Activated CD4-positive, alpha-beta T cell treated with anti-CD3 and anti-CD28 coated beads for 24 hours (primary cell): ENCODE measurements at regions not wholly inside any gene's neighbourhood (a gene's known extent, or its start where the extent isn't known, plus 50 kb on each side); places are given as distances from the start of the nearest gene placed in this dataset.

Source experiments
- DNase-seq, 2 donors: peaks; one replicate each; pipeline ENCODE4 v3.0.0-alpha.2; 2020; ENCODE audit warnings: low read depth in 2 of 2

GRCh38 chr2:120674246-120675170 is 61.2 kb upstream of the GLI2 start:
- DNase-seq: no peak

GRCh38 chr2:120675460-120676130 is 60.1 kb upstream of the GLI2 start:
- peak; percentile 28 to 33 for DNase-seq

DNA sequence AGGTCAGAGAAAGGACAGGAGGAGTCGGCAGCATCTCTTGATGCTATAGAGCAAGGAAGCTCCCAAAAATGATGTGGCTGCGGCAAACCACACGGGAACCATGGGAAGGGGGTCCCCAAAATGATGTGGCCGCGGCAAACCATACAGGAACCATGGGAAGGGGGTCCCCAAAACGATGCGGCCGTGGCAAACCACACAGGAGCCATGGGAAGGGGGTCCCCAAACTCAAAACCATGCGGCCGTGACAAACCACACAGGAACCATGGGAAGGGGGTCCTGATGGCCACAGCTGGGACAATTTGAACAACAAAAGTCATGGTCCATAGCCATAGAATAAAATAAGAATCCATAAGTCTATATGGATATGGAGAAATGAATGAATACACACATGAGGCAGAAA is 58.4 kb upstream of the GLI2 start:
- DNase-seq: no peak

DNA sequence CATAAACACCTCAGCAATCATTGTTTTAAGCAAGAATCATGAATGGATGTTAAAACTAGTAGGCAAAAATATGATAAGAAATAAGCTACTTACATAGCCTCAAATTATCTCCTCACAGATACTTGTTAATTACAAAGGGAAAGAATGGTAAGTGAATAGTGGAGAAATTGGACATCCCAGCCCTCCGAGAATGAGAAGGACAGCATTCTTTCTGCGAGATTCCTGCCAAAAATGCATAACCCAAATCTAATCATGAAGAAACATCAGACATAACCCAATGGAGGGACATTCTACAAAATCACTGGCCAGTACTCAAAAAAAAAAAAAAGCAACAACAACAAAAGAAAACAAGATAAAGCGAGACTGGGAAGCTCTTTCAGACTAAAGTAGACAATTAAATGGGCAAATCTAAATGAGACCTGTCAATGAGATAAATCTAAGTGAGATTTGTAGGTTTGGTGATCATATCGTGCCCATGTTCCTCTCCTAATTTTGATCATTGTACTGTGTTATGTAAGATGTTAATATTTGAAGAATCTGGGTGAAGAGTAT is 57.9 kb upstream of the GLI2 start:
- DNase-seq: no peak

DNA sequence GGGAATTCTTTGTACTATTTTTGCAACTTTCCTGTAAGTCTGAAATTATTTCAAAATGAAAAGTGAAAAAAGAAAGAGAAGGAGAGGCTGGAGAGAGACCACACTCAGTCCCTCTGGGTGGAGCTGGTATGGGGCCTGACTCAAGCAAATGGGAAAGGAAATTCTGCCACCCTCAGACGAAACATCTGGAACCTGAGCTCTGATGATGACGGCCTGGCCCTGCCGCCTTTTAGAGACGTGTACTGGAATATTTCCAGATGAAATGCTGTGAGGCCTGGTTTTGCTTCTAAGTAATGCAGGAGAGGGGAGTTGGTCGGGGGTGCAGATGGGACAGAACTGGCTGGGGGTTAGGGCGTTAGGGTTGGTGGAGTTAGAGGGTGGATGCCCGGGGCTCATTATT is 57.4 kb upstream of the GLI2 start:
- no peak for DNase-seq

GRCh38 chr2:120678926-120679325 is 56.7 kb upstream of the GLI2 start:
- no peak for DNase-seq

DNA sequence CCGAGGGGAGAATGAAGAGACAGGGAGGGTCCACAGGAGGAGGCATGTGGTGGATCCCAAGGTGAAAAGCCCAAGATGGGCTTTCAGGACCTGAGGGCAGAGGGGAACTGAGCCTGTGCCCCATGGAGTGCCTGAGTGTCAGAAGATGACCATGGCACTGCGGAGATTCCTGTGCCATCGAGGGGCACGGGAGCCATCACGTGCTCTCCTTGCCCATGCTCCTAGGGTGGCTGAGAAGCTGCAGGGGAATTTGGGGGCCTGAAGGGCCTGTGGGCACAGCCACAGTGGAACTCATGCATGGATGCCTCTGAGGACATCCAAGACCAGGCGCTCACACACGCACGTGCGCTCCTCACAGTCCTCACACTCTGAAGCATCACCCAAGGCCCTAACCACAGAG is 56.1 kb upstream of the GLI2 start:
- no peak for DNase-seq

GRCh38 chr2:120680136-120680761 is 55.4 kb upstream of the GLI2 start:
- peak; percentile 67 to 74 for DNase-seq

GRCh38 chr2:120681181-120681580 is 54.5 kb upstream of the GLI2 start:
- no peak for DNase-seq

GRCh38 chr2:120681696-120682288 is 53.9 kb upstream of the GLI2 start:
- DNase-seq: no peak

DNA sequence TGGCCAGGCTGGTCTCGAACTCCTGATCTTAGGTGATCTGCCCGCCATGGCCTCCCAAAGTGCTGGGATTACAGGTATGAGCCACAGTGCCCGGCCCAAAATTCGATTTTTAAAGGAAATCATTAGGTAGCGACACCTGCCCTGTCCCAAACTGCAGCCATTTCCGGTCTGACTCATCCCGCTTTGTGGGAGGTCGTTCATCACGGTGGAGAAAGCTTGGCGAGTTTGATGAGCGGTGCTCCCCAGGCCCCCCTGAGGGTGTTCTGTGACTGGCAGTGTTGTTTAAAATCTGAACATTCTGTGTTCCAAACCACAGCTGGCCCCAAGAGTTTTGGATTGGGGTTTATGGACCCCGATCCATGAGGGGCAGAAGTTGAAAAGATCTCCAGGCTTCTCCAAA is 53.0 kb upstream of the GLI2 start:
- DNase-seq: no peak

- DNase-seq: no peak
Observed at GRCh38 chr2:120683081-120683480, 52.6 kb upstream of the GLI2 start.

- no peak for DNase-seq
Observed at GRCh38 chr2:120683701-120684100, 52.0 kb upstream of the GLI2 start.

DNA sequence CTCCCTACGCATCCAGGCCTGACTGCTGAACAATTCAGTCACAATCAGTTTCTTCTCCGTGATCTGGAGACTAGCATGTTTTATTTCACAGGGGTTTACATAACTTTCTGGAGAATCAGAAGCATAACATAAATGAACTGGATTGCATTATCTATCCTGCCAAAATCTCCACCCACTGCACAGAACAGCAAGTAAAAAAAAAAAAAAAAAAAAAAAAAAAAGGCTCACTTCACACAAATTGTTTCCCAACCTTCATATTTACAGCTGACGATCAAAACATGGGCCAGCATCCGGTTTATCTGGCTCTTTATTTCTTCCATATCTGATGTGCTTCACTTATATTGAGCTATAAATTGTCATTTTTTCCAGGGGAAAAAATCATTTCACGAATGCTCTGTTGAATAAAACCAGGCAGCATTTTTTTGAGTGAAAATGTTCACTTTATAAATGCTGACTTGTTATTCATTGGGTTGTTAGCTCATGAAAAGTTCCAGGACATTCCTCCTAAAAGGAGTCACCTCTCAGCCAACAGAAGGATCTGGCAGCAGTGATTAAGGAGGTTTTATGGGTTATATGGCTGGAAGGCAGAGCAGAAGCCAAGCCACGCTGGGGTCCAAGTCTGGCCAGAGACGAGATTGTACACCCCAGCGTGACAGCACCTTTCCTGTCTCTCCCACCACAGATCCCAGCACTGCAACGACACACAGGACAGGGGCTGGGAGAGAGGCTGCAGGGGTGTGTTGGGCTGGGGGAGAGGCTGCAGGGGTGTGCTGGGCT is 51.2 kb upstream of the GLI2 start:
- DNase-seq: no peak

- DNase-seq: no peak
Observed at GRCh38 chr2:120685066-120685973, 50.3 kb upstream of the GLI2 start.
